Activated B cell treated with CpG ODN at 0.5 μM for 24 hours (primary cell): ENCODE measurements at regions not wholly inside any gene's neighbourhood (a gene's known extent, or its start where the extent isn't known, plus 50 kb on each side); places are given as distances from the start of the nearest gene placed in this dataset.

Experiments used
- ATAC-seq: fragments of 200-7000 bp; cut with Tn5 transposase; one replicate; pipeline ENCODE4 v1.10.0; 2021; ENCODE audit warnings: low read depth, mild to moderate bottlenecking, moderate library complexity
- CTCF ChIA-PET: fragments of 350-600 bp; sonication (Branson Sonifier 250); formaldehyde crosslinking; loops from one replicate; lab custom pipeline; 2021; ENCODE audit warnings: antibody characterized with exemption; lab: Charles Lee
- POLR2A ChIA-PET: fragments of 350-600 bp; sonication (Branson Sonifier 250); formaldehyde crosslinking; loops from one replicate; lab custom pipeline; 2021; ENCODE audit warnings: antibody characterized with exemption; lab: Charles Lee
- DNase-seq: peaks from one replicate; pipeline ENCODE4 v3.0.0; 2022
- H3K27ac Mint-ChIP-seq: one replicate; pipeline ENCODE4 v1.8.0; 2020; ENCODE audit warnings: mixed read lengths
- H3K27me3 Mint-ChIP-seq: one replicate; pipeline ENCODE4 v1.8.0; 2021; ENCODE audit warnings: mixed read lengths
- H3K36me3 Mint-ChIP-seq: one replicate; pipeline ENCODE4 v1.8.0; 2021; ENCODE audit warnings: low read depth, mixed read lengths
- H3K4me1 Mint-ChIP-seq: one replicate; pipeline ENCODE4 v1.8.0; 2021; ENCODE audit warnings: mixed read lengths
- H3K4me3 Mint-ChIP-seq: one replicate; pipeline ENCODE4 v1.8.0; 2020; ENCODE audit warnings: mild to moderate bottlenecking, mixed read lengths
- H3K9me3 Mint-ChIP-seq: one replicate; pipeline ENCODE4 v1.8.0; 2020; ENCODE audit warnings: mixed read lengths
- intact Hi-C: fragments of 100-400 bp; cut with micrococcal nuclease; formaldehyde crosslinking; loops from one replicate; pipeline ENCODE4 v1.15.1; 2024
- TF ChIP-seq, protein P1 (sequence below): fragments of 200-600 bp; IDR thresholded peaks from one replicate; pipeline ENCODE4 v1.8.0; 2022; ENCODE audit warnings: antibody characterized with exemption, mild to moderate bottlenecking

DNA sequence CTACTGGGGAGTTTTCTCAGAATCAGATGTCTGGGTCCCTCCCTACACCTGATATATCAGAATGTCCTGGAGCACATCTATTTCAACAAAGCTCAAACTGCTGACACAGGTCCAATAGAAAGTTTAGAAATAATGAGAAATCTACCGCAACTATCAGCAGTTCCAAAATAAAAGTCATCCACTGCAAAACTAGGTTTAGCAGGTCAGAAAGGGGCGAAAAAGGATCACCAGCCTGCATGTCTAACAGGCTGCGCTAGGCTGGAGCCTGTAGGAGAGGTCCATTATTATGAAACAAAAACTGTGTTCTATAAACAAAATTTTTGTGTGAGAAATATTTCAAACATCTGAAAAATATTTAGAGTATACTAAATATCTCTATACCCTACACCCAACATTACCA lies 84.1 kb upstream of the RNF38 start:
- ChIA-PET POLR2A (interaction anchor here (0.8 kb wide), 1 partner anchor 10 kb away, joined by 3 read pairs; no protein-coding TSS in a partner anchor), CTCF (no interaction called here)
- Mint-ChIP-seq H3K4me1 (peaks cover 52% of the 10 kb centered on the region), H3K9me3 (no peaks in the 10 kb centered on the region), H3K27ac (no peak overlapping the region), H3K4me3 (no peak overlapping the region), H3K27me3 (no peaks in the 10 kb centered on the region), H3K36me3 (peaks cover 2% of the 10 kb centered on the region)
- ATAC-seq (no peak), DNase-seq (no peak)
- TF ChIP-seq, protein P1, sequence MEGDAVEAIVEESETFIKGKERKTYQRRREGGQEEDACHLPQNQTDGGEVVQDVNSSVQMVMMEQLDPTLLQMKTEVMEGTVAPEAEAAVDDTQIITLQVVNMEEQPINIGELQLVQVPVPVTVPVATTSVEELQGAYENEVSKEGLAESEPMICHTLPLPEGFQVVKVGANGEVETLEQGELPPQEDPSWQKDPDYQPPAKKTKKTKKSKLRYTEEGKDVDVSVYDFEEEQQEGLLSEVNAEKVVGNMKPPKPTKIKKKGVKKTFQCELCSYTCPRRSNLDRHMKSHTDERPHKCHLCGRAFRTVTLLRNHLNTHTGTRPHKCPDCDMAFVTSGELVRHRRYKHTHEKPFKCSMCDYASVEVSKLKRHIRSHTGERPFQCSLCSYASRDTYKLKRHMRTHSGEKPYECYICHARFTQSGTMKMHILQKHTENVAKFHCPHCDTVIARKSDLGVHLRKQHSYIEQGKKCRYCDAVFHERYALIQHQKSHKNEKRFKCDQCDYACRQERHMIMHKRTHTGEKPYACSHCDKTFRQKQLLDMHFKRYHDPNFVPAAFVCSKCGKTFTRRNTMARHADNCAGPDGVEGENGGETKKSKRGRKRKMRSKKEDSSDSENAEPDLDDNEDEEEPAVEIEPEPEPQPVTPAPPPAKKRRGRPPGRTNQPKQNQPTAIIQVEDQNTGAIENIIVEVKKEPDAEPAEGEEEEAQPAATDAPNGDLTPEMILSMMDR = no peak
- intact Hi-C loops = loop anchor here (10.0 kb wide), 1 partner anchor 1421 kb away; the partner anchor contains the start of gene SLC25A51

DNA sequence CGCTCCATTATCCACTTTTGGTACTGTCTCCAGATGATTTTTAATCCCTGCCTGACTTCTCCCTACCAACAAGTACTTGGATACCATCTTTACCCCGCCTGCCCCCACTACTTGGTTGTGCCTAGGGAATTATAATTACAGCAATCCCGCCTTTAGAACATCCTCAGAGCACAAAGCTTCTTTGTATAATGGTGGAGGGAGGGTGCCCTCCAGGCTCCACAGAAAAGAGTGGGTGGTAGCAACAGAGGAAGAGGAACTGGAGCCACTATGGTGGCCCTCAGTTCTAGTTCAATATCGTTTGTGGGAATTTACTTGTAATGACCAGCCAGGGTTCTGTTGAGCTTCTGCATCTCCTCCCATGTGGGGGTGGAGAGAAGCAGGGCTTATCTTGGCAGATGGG lies 79.0 kb upstream of the RNF38 start:
- Mint-ChIP-seq H3K9me3 (no peaks in the 10 kb centered on the region), H3K27ac (no peak overlapping the region), H3K27me3 (no peaks in the 10 kb centered on the region), H3K4me3 (no peak overlapping the region), H3K36me3 (no peaks in the 10 kb centered on the region), H3K4me1 (peaks cover 20% of the 10 kb centered on the region)
- intact Hi-C loops = no loop called here
- DNase-seq (no peak), ATAC-seq (no peak)
- ChIA-PET CTCF (no interaction called here), POLR2A (interaction anchor here (1.3 kb wide), 1 partner anchor 9 kb away, joined by 3 read pairs; no protein-coding TSS in a partner anchor)
- TF ChIP-seq, protein P1 = no peak

DNA sequence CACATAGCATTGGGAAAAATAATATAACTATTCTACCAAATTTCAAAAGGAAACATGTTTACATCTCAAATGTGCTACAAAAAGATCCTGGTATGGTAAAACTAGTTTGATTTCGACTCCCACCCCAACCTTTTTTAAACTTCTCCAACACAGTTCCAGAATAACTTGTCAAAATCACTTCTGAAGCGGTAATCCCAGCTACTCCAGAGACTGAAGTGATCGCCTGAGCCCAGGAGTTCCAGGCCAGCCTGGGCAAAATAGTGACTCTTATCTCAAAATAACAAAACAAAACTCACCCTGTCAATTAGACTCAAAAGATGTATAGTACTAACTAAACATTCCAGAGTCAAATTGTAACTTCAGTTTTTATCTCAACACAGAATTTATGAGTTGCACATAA lies 71.3 kb upstream of the RNF38 start:
- intact Hi-C loops = loop anchor here (1.0 kb wide), 2 partner anchors 9 to 16 kb away; no protein-coding TSS in a partner anchor
- no peak overlapping the region for H3K4me3 Mint-ChIP-seq
- no peaks in the 10 kb centered on the region for H3K36me3 Mint-ChIP-seq
- H3K27me3 Mint-ChIP-seq = no peaks in the 10 kb centered on the region
- H3K9me3 Mint-ChIP-seq = no peaks in the 10 kb centered on the region
- ChIA-PET CTCF (interaction anchor here (0.7 to 1.5 kb wide), 2 partner anchors 15 to 17 kb away, joined by 3 to 5 read pairs; no protein-coding TSS in a partner anchor), POLR2A (interaction anchor here (0.8 to 3.8 kb wide), 2 partner anchors 11 to 15 kb away, joined by 3 to 42 read pairs; no protein-coding TSS in a partner anchor)
- DNase-seq (no peak), ATAC-seq (no peak)
- TF ChIP-seq, protein P1 = no peak
- H3K27ac Mint-ChIP-seq = peak overlapping the region; percentile 95
- peaks cover 35% of the 10 kb centered on the region for H3K4me1 Mint-ChIP-seq

DNA sequence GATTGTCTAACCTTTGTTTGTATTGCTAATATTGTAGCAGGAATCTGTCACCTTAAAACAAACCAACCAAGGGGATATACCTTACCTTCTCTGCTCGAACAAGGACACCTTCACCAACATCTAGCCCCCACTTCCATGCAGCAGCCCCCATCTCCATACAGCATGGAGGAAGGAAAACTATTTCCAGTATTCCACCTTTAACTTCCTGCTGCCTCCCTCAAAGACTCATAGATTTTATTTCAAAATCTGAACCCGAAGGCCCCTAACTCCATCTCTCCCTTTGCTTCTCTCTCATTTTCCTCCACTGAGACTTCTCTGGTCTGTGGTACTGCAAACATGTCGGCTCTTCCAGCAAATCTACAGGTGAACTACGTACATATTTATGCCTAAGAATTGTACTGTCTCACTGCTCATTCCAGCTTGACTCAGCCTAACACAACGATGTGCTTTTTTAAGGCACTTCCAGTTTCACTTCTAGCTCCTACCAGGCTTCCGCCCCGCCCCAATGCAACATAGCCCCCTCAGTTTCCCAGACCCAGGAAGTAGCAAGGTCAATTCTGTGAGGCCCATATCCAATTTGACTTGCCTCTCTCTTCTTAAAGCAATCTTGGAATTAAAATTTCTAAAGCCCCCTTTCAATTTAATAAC lies 70.7 kb upstream of the RNF38 start:
- intact Hi-C loops = loop anchor here (1.0 kb wide), 2 partner anchors 8 to 17 kb away; no protein-coding TSS in a partner anchor

DNA sequence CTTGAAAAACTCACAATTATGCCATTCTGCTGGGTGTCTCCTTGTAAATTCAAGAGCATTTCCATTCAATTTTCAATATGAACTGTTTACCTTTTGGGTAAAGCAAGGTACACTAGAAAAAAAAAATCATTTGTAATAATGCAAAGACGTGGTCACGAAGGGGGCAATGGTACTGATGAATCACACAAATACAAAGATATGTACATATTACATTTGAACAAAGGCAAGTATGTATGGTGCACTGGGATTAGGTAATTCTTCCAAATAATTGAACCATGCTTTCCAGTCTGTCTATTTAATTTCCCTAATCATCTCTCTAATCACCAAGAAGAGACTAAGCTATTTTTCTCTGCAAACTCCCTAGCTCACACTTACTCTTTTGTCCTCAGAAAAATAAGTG lies 63.4 kb upstream of the RNF38 start:
- no peaks in the 10 kb centered on the region for H3K27me3 Mint-ChIP-seq
- intact Hi-C loops = no loop called here
- H3K4me1 Mint-ChIP-seq = peaks cover 30% of the 10 kb centered on the region
- ATAC-seq (no peak), DNase-seq (no peak)
- ChIA-PET CTCF (no interaction called here), POLR2A (no interaction called here)
- no peak overlapping the region for H3K4me3 Mint-ChIP-seq
- TF ChIP-seq, protein P1 = no peak
- no peak overlapping the region for H3K27ac Mint-ChIP-seq
- no peaks in the 10 kb centered on the region for H3K9me3 Mint-ChIP-seq
- peaks cover 11% of the 10 kb centered on the region for H3K36me3 Mint-ChIP-seq

More for the DNA sequence above, 70.7 kb upstream of the RNF38 start:
- Mint-ChIP-seq H3K36me3 (no peaks in the 10 kb centered on the region), H3K4me3 (peak overlapping the region; percentile 82), H3K4me1 (peaks cover 35% of the 10 kb centered on the region), H3K27ac (peak overlapping the region; percentile 95), H3K9me3 (no peaks in the 10 kb centered on the region), H3K27me3 (no peaks in the 10 kb centered on the region)
- POLR2A ChIA-PET = interaction anchor here (0.6 to 3.8 kb wide), 3 partner anchors 11 to 33 kb away, joined by 3 to 42 read pairs (median 7); no protein-coding TSS in a partner anchor
- TF ChIP-seq, protein P1 = no peak
- peak; percentile 36 for DNase-seq
- peak; percentile 99 for ATAC-seq
- CTCF ChIA-PET = interaction anchor here (1.5 to 2.1 kb wide), 2 partner anchors 16 to 64 kb away, joined by 4 to 5 read pairs; no protein-coding TSS in a partner anchor
